GM23338 (cell line): ENCODE measurements at regions not wholly inside any gene's neighbourhood (a gene's known extent, or its start where the extent isn't known, plus 50 kb on each side); places are given as distances from the start of the nearest gene placed in this dataset.

Experiments
- ATAC-seq: fragments of 200-7000 bp; cut with Tn5 transposase; 3 replicates; pipeline ENCODE4 v1.9.1; 2020
- DNase-seq: peaks from one replicate; pipeline ENCODE4 v3.0.0-alpha.2; 2015; ENCODE audit warnings: low spot score
- H2AFZ ChIP-seq: fragments of 200-600 bp; sonication (generic); 2 replicates; pipeline ENCODE4 v1.8.0; 2016; ENCODE audit warnings: antibody characterized with exemption, mild to moderate bottlenecking, moderate library complexity
- H3F3A ChIP-seq: fragments of 200-600 bp; sonication (generic); replicated peaks from 2 replicates; pipeline ENCODE4 v1.8.0; 2017; ENCODE audit warnings: antibody characterized with exemption, mixed run types, low read depth
- H3K27ac ChIP-seq: fragments of 200-600 bp; sonication (generic); 2 replicates; pipeline ENCODE4 v1.6.1; 2016; ENCODE audit warnings: low read depth
- H3K27me3 ChIP-seq: fragments of 200-600 bp; sonication (generic); 2 replicates; pipeline ENCODE4 v1.8.0; 2016; ENCODE audit warnings: mild to moderate bottlenecking, mixed run types, moderate library complexity; ENCODE audit not compliant: insufficient read depth
- H3K36me3 ChIP-seq: fragments of 200-600 bp; sonication (generic); 2 replicates; pipeline ENCODE4 v1.8.0; 2016; ENCODE audit warnings: mild to moderate bottlenecking; ENCODE audit not compliant: insufficient read depth
- H3K4me1 ChIP-seq: fragments of 200-600 bp; sonication (generic); 2 replicates; pipeline ENCODE4 v1.8.0; 2016; ENCODE audit warnings: mild to moderate bottlenecking, moderate library complexity; ENCODE audit not compliant: insufficient read depth
- H3K4me2 ChIP-seq: fragments of 200-600 bp; sonication (generic); 2 replicates; pipeline ENCODE4 v1.7.1; 2017; ENCODE audit warnings: mixed run types
- H3K4me3 ChIP-seq: fragments of 200-600 bp; sonication (generic); 2 replicates; pipeline ENCODE4 v1.6.1; 2016; ENCODE audit warnings: mixed run types
- H3K79me2 ChIP-seq: fragments of 200-600 bp; sonication (generic); replicated peaks from 2 replicates; pipeline ENCODE4 v1.8.0; 2017; ENCODE audit warnings: mild to moderate bottlenecking; ENCODE audit not compliant: insufficient read depth
- H3K9me2 ChIP-seq: fragments of 200-600 bp; sonication (generic); 2 replicates; pipeline ENCODE4 v1.8.0; 2017; ENCODE audit not compliant: insufficient read depth
- H4K20me1 ChIP-seq: fragments of 200-600 bp; sonication (generic); replicated peaks from 2 replicates; pipeline ENCODE4 v1.8.0; 2017; ENCODE audit warnings: mild to moderate bottlenecking; ENCODE audit not compliant: insufficient read depth
- H3K27ac Mint-ChIP-seq: 2 replicates; pipeline ENCODE4 v1.8.0; 2020; ENCODE audit warnings: inconsistent platforms, mild to moderate bottlenecking, moderate library complexity, mixed read lengths
- H3K27me3 Mint-ChIP-seq: 3 replicates; pipeline ENCODE4 v1.8.0; 2022; ENCODE audit warnings: low read depth, mild to moderate bottlenecking, moderate library complexity, mixed read lengths, inconsistent platforms; ENCODE audit not compliant: insufficient read depth, poor library complexity
- H3K36me3 Mint-ChIP-seq: 3 replicates; pipeline ENCODE4 v1.8.0; 2021; ENCODE audit warnings: low read depth, mild to moderate bottlenecking, inconsistent platforms, moderate library complexity, mixed read lengths
- H3K4me1 Mint-ChIP-seq: 3 replicates; pipeline ENCODE4 v1.8.0; 2020; ENCODE audit warnings: mild to moderate bottlenecking, inconsistent platforms, mixed read lengths
- H3K4me3 Mint-ChIP-seq: 3 replicates; pipeline ENCODE4 v1.8.0; 2021; ENCODE audit warnings: moderate library complexity, mild to moderate bottlenecking, inconsistent platforms, mixed read lengths
- H3K9me3 Mint-ChIP-seq: 3 replicates; pipeline ENCODE4 v1.8.0; 2020; ENCODE audit warnings: moderate library complexity, mild to moderate bottlenecking, inconsistent platforms, mixed read lengths
- CTCF ChIP-seq, 2 experiments: fragments of 200-600 bp in 1 of 2; sonication (generic) in 1 of 2; conservative IDR thresholded peaks; 2 replicates each; pipeline versions ENCODE4 v1.5.1 to v1.6.1; 2016 to 2017; ENCODE audit warnings: antibody characterized with exemption in 2 of 2, low read depth in 2 of 2, mild to moderate bottlenecking in 2 of 2, moderate library complexity in 1 of 2
- ETS1 ChIP-seq: IDR thresholded peaks from 2 replicates; pipeline ENCODE4 v1.6.1; 2016; ENCODE audit warnings: antibody characterized with exemption
- EZH2phosphoT487 ChIP-seq: fragments of 200-600 bp; sonication (generic); IDR thresholded peaks from one replicate; pipeline ENCODE4 v1.8.1; 2018; ENCODE audit warnings: antibody characterized with exemption; ENCODE audit not compliant: unreplicated experiment
- JUNB ChIP-seq: IDR thresholded peaks from one replicate; pipeline ENCODE4 v1.6.1; 2016; ENCODE audit warnings: antibody characterized with exemption; ENCODE audit not compliant: unreplicated experiment
- STAT1 ChIP-seq: IDR thresholded peaks from one replicate; pipeline ENCODE4 v1.6.1; 2016; ENCODE audit warnings: antibody characterized with exemption; ENCODE audit not compliant: unreplicated experiment
- ZNF114 ChIP-seq: fragments of 250-450 bp; sonication (Bioruptor Pico); IDR thresholded peaks from 2 replicates; pipeline ENCODE4 v1.5.0; 2020; ENCODE audit warnings: mild to moderate bottlenecking, moderate library complexity

DNA sequence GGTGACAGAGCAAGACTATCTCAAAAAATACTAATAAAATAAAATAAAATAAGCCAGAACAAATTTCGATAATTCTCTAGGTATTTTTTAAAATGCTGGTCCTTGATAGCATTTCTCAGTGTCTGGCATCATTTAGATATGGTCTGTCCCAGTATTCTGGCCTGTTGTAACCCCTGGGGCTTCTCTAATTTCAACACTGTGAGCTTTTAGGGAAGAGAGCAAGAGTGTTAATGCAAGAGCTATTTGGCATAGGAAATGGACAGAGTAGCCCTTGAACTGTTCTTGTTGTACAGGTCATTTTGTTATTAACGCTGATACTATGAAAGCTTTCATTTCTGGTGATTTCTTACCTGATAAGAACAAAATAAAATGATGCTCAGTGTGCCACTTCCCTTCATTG lies 112.2 kb upstream of the ZNF608 start:
- peaks cover 3% of the 10 kb centered on the region for H3K27me3 Mint-ChIP-seq
- H3K9me2 ChIP-seq: peaks cover 9% of the 10 kb centered on the region; the same call in 1 of the 2 replicates
- H3K4me1 ChIP-seq: no peaks in the 10 kb centered on the region
- ATAC-seq: no peak
- peaks cover 5% of the 10 kb centered on the region; the same call in 1 of the 3 replicates for H3K9me3 Mint-ChIP-seq
- H3K4me1 Mint-ChIP-seq: no peaks in the 10 kb centered on the region
- no peaks in the 10 kb centered on the region for H3F3A ChIP-seq
- no peak overlapping the region for H3K27ac ChIP-seq
- no peaks in the 10 kb centered on the region; the same call in 2 of the 3 replicates for H3K36me3 Mint-ChIP-seq
- no peak for TF ChIP-seq STAT1
- no peak for TF ChIP-seq CTCF (conservative IDR thresholded peaks at IDR 0.05; ENCODE audit: low read depth in 2 of 2)
- TF ChIP-seq ETS1: no peak
- H3K4me3 ChIP-seq: no peak overlapping the region
- H3K4me2 ChIP-seq: no peak overlapping the region
- no peak overlapping the region for H2AFZ ChIP-seq
- H3K79me2 ChIP-seq: no peaks in the 10 kb centered on the region
- no peak for DNase-seq
- no peak overlapping the region for H3K27ac Mint-ChIP-seq
- no peak overlapping the region for H3K4me3 Mint-ChIP-seq
- no peaks in the 10 kb centered on the region for H4K20me1 ChIP-seq
- H3K36me3 ChIP-seq: no peaks in the 10 kb centered on the region
- H3K27me3 ChIP-seq: no peaks in the 10 kb centered on the region

DNA sequence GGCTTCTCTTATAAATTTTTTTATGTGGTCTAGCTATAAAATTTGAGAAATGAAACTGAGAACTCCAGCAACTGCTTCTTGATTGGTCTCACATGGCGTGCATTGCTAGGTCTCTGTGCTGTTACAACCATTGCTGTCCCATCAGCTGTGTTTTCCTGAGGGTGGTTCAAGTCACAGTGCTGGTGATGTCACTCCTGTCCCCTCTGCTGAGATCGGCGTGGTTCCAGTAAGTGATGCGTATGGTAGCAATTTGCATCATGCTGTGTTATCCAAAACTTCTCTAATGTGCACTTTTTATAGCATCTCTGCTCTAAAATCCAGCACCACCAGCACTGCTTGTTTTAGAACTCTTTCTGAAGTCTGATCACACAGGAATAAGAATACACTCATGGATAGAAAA lies 112.6 kb upstream of the ZNF608 start:
- Histone ChIP-seq H3K4me2 (no peak overlapping the region), H3F3A (no peaks in the 10 kb centered on the region), H3K27ac (no peak overlapping the region), H3K4me1 (no peaks in the 10 kb centered on the region), H3K79me2 (no peaks in the 10 kb centered on the region), H2AFZ (no peak overlapping the region), H3K27me3 (no peaks in the 10 kb centered on the region), H3K36me3 (no peaks in the 10 kb centered on the region), H3K9me2 (peaks cover 9% of the 10 kb centered on the region; the same call in 1 of the 2 replicates), H3K4me3 (no peak overlapping the region), H4K20me1 (no peaks in the 10 kb centered on the region)
- Mint-ChIP-seq H3K27me3 (peaks cover 3% of the 10 kb centered on the region), H3K4me1 (no peaks in the 10 kb centered on the region), H3K4me3 (no peak overlapping the region), H3K27ac (no peak overlapping the region), H3K9me3 (peaks cover 5% of the 10 kb centered on the region; the same call in 1 of the 3 replicates), H3K36me3 (no peaks in the 10 kb centered on the region; the same call in 2 of the 3 replicates)
- DNase-seq (no peak), ATAC-seq (no peak)
- TF ChIP-seq JUNB: no peak
- no peak for TF ChIP-seq EZH2phosphoT487
- TF ChIP-seq ZNF114 (CRISPR knock-in tag): no peak

DNA sequence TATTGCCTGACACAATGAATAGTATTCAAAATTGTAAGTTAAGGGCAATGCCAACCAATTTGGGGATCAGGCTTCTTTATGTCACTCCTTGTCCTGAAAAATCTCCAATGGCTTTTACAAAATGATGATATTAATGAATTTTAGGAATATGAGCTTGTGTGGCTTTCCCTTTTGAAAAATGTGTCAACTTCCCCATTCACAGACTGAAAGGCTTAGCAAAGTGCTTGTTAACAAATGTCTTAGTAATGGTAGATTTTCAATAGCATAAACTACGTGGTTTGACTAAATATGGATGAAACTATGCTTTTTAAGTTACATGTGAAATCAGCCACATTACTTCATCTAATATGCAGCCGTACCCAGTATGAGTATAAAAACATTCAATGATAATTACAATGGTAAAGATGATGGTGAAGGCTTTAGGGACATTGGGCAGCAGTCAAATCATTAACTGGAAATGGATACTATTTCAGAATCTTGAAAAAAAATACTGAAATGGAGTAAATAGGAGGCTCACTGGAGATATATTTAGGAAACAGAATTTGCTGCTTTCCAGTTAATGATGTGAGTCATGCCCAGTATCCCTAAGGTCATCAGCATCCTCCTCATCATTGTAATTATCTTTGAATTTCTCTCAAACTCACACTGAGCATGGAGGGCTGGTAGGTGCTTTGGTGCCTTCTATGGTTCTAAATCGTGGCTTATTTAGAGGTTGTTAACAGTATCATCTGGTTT lies 113.3 kb upstream of the ZNF608 start:
- H4K20me1 ChIP-seq: no peaks in the 10 kb centered on the region
- H3K27ac Mint-ChIP-seq: no peak overlapping the region
- no peak overlapping the region for H3K4me2 ChIP-seq
- H3K79me2 ChIP-seq: no peaks in the 10 kb centered on the region
- peaks cover 7% of the 10 kb centered on the region; the same call in 2 of the 3 replicates for H3K9me3 Mint-ChIP-seq
- peaks cover 9% of the 10 kb centered on the region; the same call in 1 of the 2 replicates for H3K9me2 ChIP-seq
- peaks cover 3% of the 10 kb centered on the region for H3K27me3 Mint-ChIP-seq
- H3K36me3 ChIP-seq: no peaks in the 10 kb centered on the region
- H3K27me3 ChIP-seq: no peaks in the 10 kb centered on the region
- no peak overlapping the region for H3K27ac ChIP-seq
- no peaks in the 10 kb centered on the region for H3K4me1 Mint-ChIP-seq
- H3K4me3 Mint-ChIP-seq: no peak overlapping the region
- no peak for DNase-seq
- ATAC-seq: no peak
- no peaks in the 10 kb centered on the region; the same call in 2 of the 3 replicates for H3K36me3 Mint-ChIP-seq
- no peaks in the 10 kb centered on the region for H3K4me1 ChIP-seq
- H2AFZ ChIP-seq: peak overlapping the region; percentile 40; the same call in 1 of the 2 replicates
- no peak overlapping the region for H3K4me3 ChIP-seq
- H3F3A ChIP-seq: no peaks in the 10 kb centered on the region
- TF ChIP-seq ZNF114 (CRISPR knock-in tag): no peak
- no peak for TF ChIP-seq CTCF (conservative IDR thresholded peaks at IDR 0.05; ENCODE audit: low read depth in 2 of 2)
